T-helper 17 cell (primary cell): ENCODE measurements at regions not wholly inside any gene's neighbourhood (a gene's known extent, or its start where the extent isn't known, plus 50 kb on each side); places are given as distances from the start of the nearest gene placed in this dataset.
A peak's percentile ranks its signal among the peaks of the same experiment; 100 is the strongest.

Source experiments
- ATAC-seq: fragments of 150-1000 bp; cut with Tn5 transposase; 2 replicates; pipeline ENCODE4 v1.10.0; 2021; ENCODE audit warnings: mild to moderate bottlenecking, moderate library complexity
- DNase-seq, 3 donors: peaks; one replicate each; pipeline versions ENCODE4 v3.0.0 to v3.0.0-alpha.2; 2020 to 2021
- H3K9me3 ChIP-seq: one replicate; pipeline ENCODE4 v1.7.0; 2013; ENCODE audit warnings: low read length, mild to moderate bottlenecking; ENCODE audit not compliant: control insufficient read depth, poor library complexity, severe bottlenecking
- H3K27ac Mint-ChIP-seq: one replicate; pipeline ENCODE4 v1.8.0; 2022; ENCODE audit warnings: mild to moderate bottlenecking, moderate library complexity, mixed read lengths
- H3K27me3 Mint-ChIP-seq: one replicate; pipeline ENCODE4 v1.8.0; 2022; ENCODE audit warnings: mixed read lengths
- H3K36me3 Mint-ChIP-seq: one replicate; pipeline ENCODE4 v1.8.0; 2022; ENCODE audit warnings: low read depth, mixed read lengths
- H3K4me1 Mint-ChIP-seq: one replicate; pipeline ENCODE4 v1.8.0; 2022; ENCODE audit warnings: mild to moderate bottlenecking, mixed read lengths
- H3K4me3 Mint-ChIP-seq: one replicate; pipeline ENCODE4 v1.8.0; 2022; ENCODE audit warnings: mild to moderate bottlenecking, moderate library complexity, mixed read lengths

DNA sequence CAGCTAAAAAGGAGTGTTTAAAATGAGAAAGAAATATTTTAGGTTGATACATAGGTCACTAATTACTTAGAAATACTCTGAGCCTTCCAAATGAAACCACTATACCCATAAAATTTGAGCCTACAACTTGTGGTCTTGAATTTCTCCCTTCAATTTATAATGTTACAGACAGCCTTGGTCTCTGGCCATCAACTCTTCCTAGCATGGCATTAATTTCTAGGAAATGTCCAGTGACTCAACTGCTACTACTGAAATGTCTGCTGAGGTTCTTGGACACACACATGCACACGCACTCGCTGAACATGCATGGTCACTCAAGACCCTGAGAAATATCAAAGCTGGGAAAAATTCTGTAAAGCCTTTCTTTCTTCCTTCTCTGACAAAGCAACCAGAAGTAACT lies 61.1 kb upstream of the SAMSN1 start:
- no peak for DNase-seq
- no peaks in the 10 kb centered on the region for H3K9me3 ChIP-seq
- no peak overlapping the region for H3K4me3 Mint-ChIP-seq
- H3K36me3 Mint-ChIP-seq: peaks cover 3% of the 10 kb centered on the region
- H3K27ac Mint-ChIP-seq: no peak overlapping the region
- peaks cover 17% of the 10 kb centered on the region for H3K4me1 Mint-ChIP-seq
- ATAC-seq: no peak
- H3K27me3 Mint-ChIP-seq: no peaks in the 10 kb centered on the region

DNA sequence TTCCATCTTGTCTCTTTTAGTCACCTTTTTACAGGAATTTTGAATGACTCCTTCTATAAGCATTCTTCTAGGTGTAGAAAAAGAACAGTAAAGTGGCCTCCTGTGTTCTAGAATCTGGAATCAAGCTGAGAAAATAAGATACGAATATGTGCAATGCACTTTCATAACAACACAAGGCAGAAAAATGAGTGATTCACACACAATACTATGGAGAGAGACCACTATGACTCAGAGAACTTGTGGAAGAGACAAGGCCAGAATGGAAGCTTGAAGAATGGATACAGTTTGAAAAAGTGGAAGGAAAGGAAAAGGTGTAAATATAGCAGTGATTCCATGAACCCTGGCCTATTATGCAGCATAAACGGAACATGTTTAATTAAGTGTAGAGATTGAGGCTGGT lies 57.1 kb upstream of the SAMSN1 start:
- Mint-ChIP-seq H3K4me3 (peak overlapping the region; percentile 86), H3K36me3 (peaks cover 3% of the 10 kb centered on the region), H3K27me3 (no peaks in the 10 kb centered on the region), H3K4me1 (peaks cover 14% of the 10 kb centered on the region), H3K27ac (peak overlapping the region; percentile 79)
- no peaks in the 10 kb centered on the region for H3K9me3 ChIP-seq
- DNase-seq: no peak
- no peak for ATAC-seq

DNA sequence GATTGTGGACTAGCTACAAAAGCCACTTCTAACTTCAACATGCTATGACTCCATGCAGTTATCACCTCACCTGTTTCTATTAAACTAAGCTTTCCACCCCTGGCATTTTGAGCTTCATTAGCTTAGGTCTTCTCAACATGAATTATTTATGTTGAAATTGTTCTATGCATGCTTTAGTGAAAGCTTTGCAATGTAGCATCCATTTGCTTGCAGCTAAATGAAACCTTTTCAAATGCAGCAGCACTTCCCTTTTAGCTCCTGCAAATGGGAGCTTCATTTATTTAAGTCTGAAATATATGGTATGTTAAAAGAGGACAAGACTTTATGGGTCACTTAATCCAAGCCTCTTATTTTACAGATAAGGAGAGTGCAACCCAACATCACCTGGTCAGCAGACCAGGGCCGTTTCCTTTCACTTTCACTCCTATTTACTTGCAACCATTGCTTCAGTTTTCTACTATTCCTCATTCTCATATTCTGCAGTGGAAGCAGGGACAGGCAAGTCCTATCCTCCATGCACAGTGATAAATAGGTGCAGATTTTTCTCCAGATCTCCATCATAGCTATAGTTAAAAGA lies 56.4 kb upstream of the SAMSN1 start:
- H3K9me3 ChIP-seq: no peaks in the 10 kb centered on the region
- Mint-ChIP-seq H3K4me1 (peaks cover 14% of the 10 kb centered on the region), H3K27me3 (no peaks in the 10 kb centered on the region), H3K36me3 (peaks cover 3% of the 10 kb centered on the region), H3K27ac (peak overlapping the region; percentile 79), H3K4me3 (peak overlapping the region; percentile 86)
- no peak for DNase-seq
- ATAC-seq: no peak

DNA sequence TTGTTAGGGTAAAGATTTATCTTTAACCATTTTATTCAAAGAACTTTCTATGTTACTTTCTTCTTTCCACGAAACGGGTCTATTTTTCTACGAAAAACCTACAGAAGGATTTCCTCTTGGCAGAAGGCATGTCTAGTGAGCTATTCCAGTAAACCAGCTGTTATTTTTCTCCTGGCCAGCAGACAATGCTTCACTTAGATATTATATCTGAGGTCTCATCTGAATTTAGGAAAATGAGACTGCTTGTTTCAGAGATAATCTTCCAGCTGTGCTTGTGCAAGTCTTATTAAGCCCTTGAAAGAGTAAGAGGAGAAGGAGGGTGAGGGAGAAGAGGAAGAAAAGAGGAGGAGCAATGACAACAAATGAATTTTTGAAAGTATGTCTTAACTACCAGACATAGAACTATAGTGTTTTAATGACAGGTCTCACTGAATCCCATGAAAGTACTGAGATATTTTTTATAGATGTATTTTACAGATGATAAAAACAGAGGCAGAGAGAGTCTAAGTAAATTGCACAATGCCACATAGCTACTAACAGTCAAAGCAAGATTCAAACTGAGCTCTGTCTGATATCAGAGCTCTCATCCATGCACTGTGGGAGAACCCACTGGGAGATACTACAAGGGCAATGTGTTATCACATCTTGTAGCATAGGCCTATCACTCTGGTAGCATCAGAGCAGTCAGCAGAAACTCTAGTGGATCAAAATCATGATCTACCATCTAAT lies 54.6 kb upstream of the SAMSN1 start:
- no peaks in the 10 kb centered on the region for H3K9me3 ChIP-seq
- H3K27ac Mint-ChIP-seq: no peak overlapping the region
- peaks cover 3% of the 10 kb centered on the region for H3K36me3 Mint-ChIP-seq
- H3K27me3 Mint-ChIP-seq: no peaks in the 10 kb centered on the region
- H3K4me3 Mint-ChIP-seq: no peak overlapping the region
- no peak for DNase-seq
- peaks cover 14% of the 10 kb centered on the region for H3K4me1 Mint-ChIP-seq
- no peak for ATAC-seq

DNA sequence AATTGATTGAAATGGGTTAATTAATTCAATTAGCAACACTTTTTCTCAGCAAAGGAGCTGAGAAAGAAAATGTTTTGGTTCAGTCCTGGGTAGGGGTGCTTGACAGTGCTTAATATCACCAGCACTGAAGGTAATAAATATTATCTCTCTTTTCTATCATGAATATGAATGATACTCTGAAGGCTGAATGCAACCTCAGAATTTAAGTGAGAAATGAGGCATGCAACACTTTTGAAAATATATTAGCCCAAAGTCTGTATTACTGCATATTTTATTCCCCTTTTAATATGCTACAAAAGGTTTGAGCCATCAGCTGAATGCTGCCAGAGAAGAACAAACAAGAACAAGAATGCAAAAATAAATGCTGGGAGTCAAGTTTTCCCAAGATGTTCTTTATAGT lies 52.0 kb upstream of the SAMSN1 start:
- no peaks in the 10 kb centered on the region for H3K9me3 ChIP-seq
- ATAC-seq (no peak), DNase-seq (no peak)
- peaks cover 10% of the 10 kb centered on the region for H3K4me1 Mint-ChIP-seq
- no peak overlapping the region for H3K4me3 Mint-ChIP-seq
- H3K27me3 Mint-ChIP-seq: no peaks in the 10 kb centered on the region
- H3K27ac Mint-ChIP-seq: no peak overlapping the region
- peaks cover under 1% of the 10 kb centered on the region for H3K36me3 Mint-ChIP-seq
